Muscle layer of colon (tissue), 2 donors: ENCODE measurements at regions not wholly inside any gene's neighbourhood (a gene's known extent, or its start where the extent isn't known, plus 50 kb on each side); places are given as distances from the start of the nearest gene placed in this dataset.
"Not testable (repeated sequence)": the region's sequence is repeated elsewhere in the genome, so short reads cannot be mapped to it uniquely, and the experiment has no call there.

ENCODE experiments used
- H3K27ac ChIP-seq: one replicate; pipeline ENCODE4 v1.7.0; 2013; ENCODE audit warnings: low read depth, mild to moderate bottlenecking, low read length, moderate library complexity
- H3K27me3 ChIP-seq, 2 donors: one replicate each; pipeline ENCODE4 v1.7.0; 2013; ENCODE audit warnings: low read length in 2 of 2, mild to moderate bottlenecking in 2 of 2; ENCODE audit not compliant: insufficient read depth in 2 of 2, control insufficient read depth in 1 of 2
- H3K36me3 ChIP-seq: one replicate; pipeline ENCODE4 v1.7.0; 2013; ENCODE audit warnings: mild to moderate bottlenecking, low read length; ENCODE audit not compliant: insufficient read depth
- H3K4me1 ChIP-seq: one replicate; pipeline ENCODE4 v1.7.0; 2013; ENCODE audit warnings: mild to moderate bottlenecking, low read length; ENCODE audit not compliant: insufficient read depth
- H3K4me3 ChIP-seq, 2 donors: one replicate each; pipeline ENCODE4 v1.7.0; 2013; ENCODE audit warnings: low read length in 2 of 2, low read depth in 1 of 2, mild to moderate bottlenecking in 1 of 2, moderate library complexity in 1 of 2
- H3K9ac ChIP-seq: one replicate; pipeline ENCODE4 v1.7.0; 2013; ENCODE audit warnings: low read length
- H3K9me3 ChIP-seq: one replicate; pipeline ENCODE4 v1.7.0; 2013; ENCODE audit warnings: mild to moderate bottlenecking, low read length
- donor health status: abdominal sarcoma.
- donor health status: Adenocarcinoma of cecum.

DNA sequence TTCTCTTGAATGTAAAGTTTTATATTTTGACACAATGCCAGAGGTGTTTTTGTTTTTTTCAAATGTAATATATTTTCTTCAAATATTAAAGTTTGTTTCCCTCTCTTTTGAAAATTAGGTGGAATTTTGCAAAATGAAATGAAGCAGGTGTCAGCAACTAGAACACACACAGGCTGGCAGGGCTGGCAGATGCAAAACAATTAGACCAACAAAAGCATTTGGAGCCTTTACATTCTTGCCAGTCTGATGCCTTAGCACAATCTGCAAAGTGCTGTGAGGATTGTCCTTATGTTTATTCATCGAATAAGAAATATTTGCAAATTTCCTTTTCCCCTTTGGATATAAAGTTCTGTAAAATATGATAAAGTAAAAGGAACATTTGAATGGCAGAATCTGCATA is 1063.9 kb downstream of the CDH9 start:
- Histone ChIP-seq H3K4me1 (no peaks in the 10 kb centered on the region), H3K4me3 (no peak overlapping the region), H3K9me3 (no peaks in the 10 kb centered on the region), H3K27me3 (no peaks in the 10 kb centered on the region), H3K9ac (no peak overlapping the region), H3K27ac (no peak overlapping the region), H3K36me3 (no peaks in the 10 kb centered on the region)

DNA sequence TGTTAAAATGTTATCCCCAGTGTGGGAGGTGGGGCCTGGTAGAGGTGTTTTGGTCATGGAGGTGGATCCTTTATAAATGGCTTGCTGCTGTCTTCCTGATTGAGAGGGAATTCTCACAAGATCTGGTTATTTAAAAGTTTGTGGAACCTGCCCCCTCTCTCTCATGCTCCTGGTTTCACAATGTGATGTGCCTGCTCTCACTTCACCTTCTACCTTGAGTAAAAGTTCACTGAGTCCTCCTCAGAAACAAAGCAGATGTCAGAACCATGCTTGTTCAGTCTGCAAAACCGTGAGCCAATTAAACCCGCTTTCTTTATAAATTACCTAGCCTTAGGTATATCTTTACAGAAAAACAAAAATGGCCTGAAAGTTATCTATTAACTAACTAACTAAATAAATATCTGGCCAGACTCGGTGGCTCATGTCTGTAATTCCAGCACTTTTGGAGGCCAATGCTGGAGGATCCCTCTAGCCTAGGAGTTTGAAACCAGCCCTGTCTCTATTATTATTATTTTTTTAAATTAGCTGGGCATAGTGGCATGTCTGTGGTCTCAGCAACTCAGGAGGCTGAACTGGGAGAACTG is 1067.4 kb downstream of the CDH9 start:
- Histone ChIP-seq H3K4me3 (no peak overlapping the region), H3K9me3 (no peaks in the 10 kb centered on the region), H3K4me1 (no peaks in the 10 kb centered on the region), H3K9ac (no peak overlapping the region), H3K27me3 (no peaks in the 10 kb centered on the region), H3K27ac (no peak overlapping the region), H3K36me3 (no peaks in the 10 kb centered on the region)

DNA sequence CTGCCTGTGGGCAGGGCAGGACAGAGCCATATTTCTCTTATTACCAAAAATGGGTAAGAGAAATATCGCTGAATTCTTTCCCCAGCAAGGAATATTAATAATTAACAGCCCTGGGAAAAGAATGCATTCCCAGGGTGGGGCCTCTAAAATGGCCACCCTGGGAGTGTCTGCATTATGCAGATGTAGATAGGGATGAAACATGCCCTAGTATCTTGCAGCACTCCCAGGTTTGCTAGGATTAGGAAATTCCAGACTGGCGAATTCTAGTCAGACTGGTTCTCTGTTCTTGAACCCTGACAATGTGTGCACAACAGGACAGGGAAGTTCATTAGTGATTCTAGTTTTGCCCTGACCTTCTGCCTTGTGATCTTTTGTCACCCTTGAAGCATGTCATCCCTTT is 1069.3 kb downstream of the CDH9 start:
- H3K4me3 ChIP-seq, H3K27ac ChIP-seq, H3K9me3 ChIP-seq, H3K4me1 ChIP-seq, H3K9ac ChIP-seq, H3K36me3 ChIP-seq, H3K27me3 ChIP-seq: not testable (repeated sequence)

DNA sequence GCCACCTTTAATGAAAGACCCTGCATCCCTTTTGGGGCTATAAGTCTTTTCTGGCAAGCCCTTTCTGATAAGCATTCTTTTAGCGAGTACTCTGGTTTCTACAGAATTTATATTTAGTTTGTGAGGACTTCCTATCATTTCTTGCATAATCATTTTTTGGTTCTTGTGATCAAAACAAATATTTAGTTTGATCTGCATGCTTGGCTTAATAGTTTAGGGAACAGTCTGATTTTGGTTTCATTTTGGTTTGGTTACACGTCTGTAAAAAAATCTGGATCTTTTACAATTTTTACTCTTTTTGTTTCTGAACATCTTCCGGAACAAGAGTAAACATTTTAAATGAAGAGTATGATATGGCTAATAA is 1074.4 kb downstream of the CDH9 start:
- no peak overlapping the region for H3K27ac ChIP-seq

DNA sequence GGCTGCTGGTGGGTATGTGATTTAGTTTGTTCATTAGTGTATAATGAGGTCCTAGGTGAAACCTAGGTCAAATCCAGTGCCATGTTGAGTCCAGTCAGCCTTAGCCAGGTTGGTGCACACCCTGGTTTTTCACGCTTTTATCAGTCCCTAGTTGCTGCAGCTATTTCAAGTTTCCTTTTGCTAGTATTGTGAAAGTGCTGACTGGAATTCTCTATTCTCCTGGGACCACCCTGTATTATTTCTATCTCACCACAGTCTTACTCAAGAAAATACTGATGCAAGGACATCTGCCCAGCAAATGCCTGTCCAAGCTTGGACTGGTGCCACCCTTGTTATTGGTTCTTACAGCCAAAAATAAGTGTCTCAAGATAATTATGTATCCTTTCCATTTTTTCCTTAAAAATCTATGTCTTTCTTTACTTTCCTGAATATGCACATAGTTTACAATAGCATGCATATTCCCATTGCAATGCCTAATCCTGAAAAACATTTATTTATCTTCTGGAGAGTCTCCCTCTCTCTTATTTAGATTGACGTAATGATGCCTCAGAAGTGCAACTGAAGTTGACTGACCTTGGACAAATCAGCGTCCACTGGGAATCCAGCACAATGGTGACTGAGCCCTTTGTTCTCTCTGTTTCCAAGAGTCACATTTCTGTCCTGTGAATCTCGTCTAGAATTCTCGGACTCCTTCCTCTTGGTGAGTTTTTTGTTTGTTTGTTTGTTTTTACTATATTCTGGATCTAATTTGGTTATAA is 1075.0 kb downstream of the CDH9 start:
- H3K27me3 ChIP-seq: no peaks in the 10 kb centered on the region
- no peak overlapping the region for H3K27ac ChIP-seq
- H3K9me3 ChIP-seq: no peaks in the 10 kb centered on the region
- H3K9ac ChIP-seq: no peak overlapping the region
- H3K4me3 ChIP-seq: no peak overlapping the region
- no peaks in the 10 kb centered on the region for H3K4me1 ChIP-seq
- no peaks in the 10 kb centered on the region for H3K36me3 ChIP-seq

More for the DNA sequence above, 1074.4 kb downstream of the CDH9 start:
- Histone ChIP-seq H3K4me3 (no peak overlapping the region), H3K4me1 (no peaks in the 10 kb centered on the region), H3K36me3 (no peaks in the 10 kb centered on the region), H3K9me3 (no peaks in the 10 kb centered on the region), H3K9ac (no peak overlapping the region), H3K27me3 (no peaks in the 10 kb centered on the region)

DNA sequence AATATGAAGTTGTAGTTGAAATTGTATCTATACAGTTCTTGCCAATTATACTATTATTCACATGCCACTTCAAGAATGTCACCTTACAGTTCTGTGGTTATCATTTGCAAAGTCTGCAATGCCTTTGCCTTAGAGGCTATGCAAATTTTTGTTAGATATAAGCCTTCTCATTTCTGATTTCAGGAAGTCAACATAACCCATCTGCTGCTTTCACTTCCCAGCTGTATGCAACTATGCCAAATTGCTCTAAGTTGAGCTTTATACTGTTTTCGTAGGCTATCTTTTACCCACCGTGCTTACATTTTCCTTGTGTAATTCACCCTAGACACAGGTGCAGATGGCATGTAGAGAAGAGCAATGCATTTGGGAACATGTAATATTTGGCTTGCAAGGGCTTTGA is 1083.0 kb downstream of the CDH9 start:
- Histone ChIP-seq H3K36me3 (no peaks in the 10 kb centered on the region), H3K4me1 (no peaks in the 10 kb centered on the region), H3K9me3 (no peaks in the 10 kb centered on the region), H3K9ac (no peak overlapping the region), H3K27me3 (no peaks in the 10 kb centered on the region), H3K4me3 (no peak overlapping the region), H3K27ac (no peak overlapping the region)

DNA sequence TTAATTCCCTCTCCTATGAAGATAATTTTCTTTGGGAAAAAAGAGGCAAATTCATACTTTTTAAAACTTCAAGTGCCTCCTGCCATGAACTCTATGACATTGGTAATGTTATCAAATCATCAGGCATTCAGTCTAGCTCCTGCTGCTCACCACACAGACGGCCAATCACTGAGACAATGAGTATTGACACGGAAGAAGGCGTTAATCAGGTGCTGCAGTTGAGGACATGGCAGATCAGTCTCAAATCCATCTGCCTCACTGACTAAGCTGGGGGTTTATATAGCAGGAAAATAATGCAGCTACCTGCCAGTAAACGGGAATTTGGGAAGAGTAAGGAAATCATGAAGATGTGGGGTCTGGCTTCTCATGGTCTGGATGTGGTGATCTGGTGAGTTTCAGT is 1087.7 kb downstream of the CDH9 start:
- Histone ChIP-seq H3K4me1 (no peaks in the 10 kb centered on the region), H3K27me3 (no peaks in the 10 kb centered on the region), H3K4me3 (no peak overlapping the region), H3K27ac (no peak overlapping the region), H3K36me3 (no peaks in the 10 kb centered on the region), H3K9ac (no peak overlapping the region), H3K9me3 (no peaks in the 10 kb centered on the region)

DNA sequence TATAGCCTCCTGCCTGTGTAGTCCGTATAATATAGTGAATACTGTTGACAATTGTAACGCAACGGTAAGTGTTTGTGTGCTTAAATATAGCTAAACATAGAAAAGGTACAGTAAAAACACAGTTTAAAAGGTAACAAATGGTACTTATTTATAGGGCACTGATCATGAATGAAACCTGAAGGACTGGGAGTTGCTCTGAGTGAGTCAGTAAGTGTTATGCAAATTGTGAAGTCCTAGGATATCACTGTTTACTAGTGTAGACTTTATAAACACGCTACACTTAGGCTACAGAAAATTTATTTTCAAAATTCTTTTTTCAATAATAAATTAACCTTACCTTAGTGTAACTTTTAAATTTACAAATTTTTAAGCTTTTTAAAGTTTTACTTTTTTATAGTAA is 1090.1 kb downstream of the CDH9 start:
- Histone ChIP-seq H3K4me3 (no peak overlapping the region), H3K36me3 (no peaks in the 10 kb centered on the region), H3K4me1 (no peaks in the 10 kb centered on the region), H3K27ac (no peak overlapping the region), H3K9ac (no peak overlapping the region), H3K9me3 (no peaks in the 10 kb centered on the region), H3K27me3 (no peaks in the 10 kb centered on the region)

DNA sequence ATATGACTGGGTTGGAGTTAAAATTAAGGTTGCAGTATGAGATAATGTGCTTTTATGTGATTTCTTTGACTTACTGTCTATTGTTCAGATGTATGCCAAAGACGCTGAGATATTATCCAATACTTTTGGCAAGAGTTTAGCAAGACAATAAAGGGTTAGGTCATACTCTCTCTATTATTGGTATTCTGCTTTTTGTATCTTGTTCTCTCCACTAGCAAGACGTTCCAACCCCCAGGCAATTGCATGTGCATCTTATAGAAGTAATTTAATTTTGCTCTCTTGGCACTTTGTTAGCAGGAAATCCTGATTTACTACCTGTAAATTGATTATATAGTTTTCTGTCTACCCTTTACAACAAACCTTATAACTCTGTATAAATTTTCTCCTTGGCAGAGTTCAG is 1093.6 kb downstream of the CDH9 start:
- no peaks in the 10 kb centered on the region for H3K27me3 ChIP-seq
- H3K4me3 ChIP-seq: no peak overlapping the region
- no peaks in the 10 kb centered on the region for H3K36me3 ChIP-seq
- H3K4me1 ChIP-seq: no peaks in the 10 kb centered on the region
- H3K9ac ChIP-seq: no peak overlapping the region
- no peaks in the 10 kb centered on the region for H3K9me3 ChIP-seq
- H3K27ac ChIP-seq: no peak overlapping the region

DNA sequence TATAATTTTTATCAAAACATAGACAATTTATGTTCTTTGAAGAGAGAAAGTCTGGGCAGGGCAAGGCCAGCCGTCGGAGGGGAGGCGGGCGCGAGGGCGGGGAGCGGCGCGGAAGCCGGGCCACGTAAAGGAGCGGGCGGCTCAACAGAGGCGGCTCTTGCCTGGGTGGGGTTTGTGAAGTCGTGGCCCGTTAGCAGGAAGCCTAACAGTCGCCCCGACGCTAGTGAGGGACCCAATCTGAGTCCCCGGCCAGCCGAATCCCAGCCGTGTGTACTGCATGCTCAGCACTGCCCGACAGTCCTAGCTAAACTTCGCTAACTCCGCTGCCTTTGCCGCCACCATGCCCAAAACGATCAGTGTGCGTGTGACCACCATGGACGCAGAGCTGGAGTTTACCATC is 1129.2 kb downstream of the CDH9 start:
- Histone ChIP-seq H3K36me3 (no peaks in the 10 kb centered on the region), H3K4me1 (no peaks in the 10 kb centered on the region), H3K9me3 (no peaks in the 10 kb centered on the region), H3K27me3 (no peaks in the 10 kb centered on the region), H3K4me3 (no peak overlapping the region), H3K27ac (no peak overlapping the region), H3K9ac (no peak overlapping the region)

DNA sequence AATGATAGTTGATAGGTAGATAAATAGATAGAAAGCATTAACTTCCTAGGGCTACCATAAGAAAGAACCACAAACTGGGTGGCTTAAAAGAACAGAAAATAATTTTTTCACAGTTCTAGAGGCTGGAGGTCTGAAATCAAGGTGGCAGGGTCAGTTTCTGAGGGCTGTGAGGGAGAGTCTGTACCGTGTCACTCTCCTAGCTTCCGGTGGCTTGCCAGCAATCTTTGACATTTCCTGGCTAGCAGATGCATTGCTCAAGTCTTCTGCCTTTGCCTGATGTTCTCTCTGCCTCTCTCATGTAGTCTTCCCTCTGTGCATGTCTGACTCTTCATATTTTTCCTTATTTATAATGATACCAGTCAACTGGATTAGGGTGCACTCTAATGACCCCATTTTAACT is 1132.7 kb downstream of the CDH9 start:
- Histone ChIP-seq H3K4me1 (no peaks in the 10 kb centered on the region), H3K27ac (no peak overlapping the region), H3K4me3 (no peak overlapping the region), H3K9ac (no peak overlapping the region), H3K27me3 (no peaks in the 10 kb centered on the region), H3K36me3 (no peaks in the 10 kb centered on the region), H3K9me3 (no peaks in the 10 kb centered on the region)

DNA sequence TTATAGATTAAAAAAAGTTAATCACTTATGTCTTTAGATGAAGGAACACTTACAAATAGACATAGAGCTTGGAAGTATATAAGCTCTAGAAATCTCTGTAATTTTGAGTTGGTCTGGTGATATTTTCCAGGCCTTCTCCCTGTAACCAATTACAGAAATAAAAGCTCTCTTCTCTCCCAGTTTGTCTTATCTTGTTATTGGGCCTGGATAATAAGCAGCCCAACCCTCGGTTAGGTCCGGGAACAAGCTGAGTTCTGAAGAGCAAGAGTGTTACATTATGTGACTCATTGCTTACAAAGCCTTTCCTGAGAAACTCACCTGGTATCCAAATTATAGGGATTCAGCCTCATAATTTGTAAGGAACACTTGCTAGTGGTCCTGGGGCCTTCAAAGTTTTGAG is 1146.2 kb downstream of the CDH9 start:
- Histone ChIP-seq H3K4me3 (no peak overlapping the region), H3K36me3 (no peaks in the 10 kb centered on the region), H3K9ac (no peak overlapping the region), H3K27me3 (no peaks in the 10 kb centered on the region), H3K9me3 (no peaks in the 10 kb centered on the region), H3K4me1 (no peaks in the 10 kb centered on the region), H3K27ac (no peak overlapping the region)
